HPDE6-E6E7 (cell line): ENCODE measurements at regions not wholly inside any gene's neighbourhood (a gene's known extent, or its start where the extent isn't known, plus 50 kb on each side); places are given as distances from the start of the nearest gene placed in this dataset.
A peak's percentile ranks its signal among the peaks of the same experiment; 100 is the strongest.
"Not testable (repeated sequence)": the region's sequence is repeated elsewhere in the genome, so short reads cannot be mapped to it uniquely, and the experiment has no call there.

Experiments used
- DNase-seq: peaks from one replicate; pipeline ENCODE4 v3.0.0; 2011; ENCODE audit warnings: missing footprints; ENCODE audit errors: extremely low spot score

DNA sequence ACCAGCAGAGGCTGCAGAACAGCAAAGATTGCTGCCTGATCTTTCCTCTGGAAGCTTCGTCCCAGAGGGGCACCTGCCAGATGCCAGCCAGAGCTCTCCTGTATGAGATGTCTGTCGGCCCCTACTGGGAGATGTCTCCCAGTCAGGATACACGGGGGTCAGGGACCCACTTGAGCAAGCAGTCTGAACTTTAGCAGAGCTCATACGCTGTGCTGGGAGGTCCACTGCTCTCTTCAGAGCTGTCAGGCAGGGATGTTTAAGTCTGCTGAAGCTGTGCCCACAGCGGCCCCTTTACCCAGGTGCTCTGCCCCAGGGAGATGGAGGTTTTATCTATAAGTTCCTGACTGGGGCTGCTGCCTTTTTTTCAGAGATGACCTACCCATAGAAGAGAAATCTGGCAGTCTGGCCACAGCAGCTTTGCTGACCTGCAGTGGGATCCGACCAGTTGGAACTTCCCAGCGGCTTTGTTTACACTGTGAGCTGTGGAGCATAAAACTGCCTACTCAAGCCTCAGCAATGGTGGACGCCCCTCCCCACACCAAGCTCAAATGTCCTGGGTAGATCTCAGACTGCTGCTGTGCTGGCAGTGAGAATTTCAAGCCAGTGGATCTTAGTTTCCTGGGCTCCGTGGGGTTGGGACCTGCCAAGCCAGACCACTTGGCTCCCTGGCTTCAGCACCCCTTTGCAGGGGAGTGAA lies 613.9 kb downstream of the HTR1B start:
- not testable (repeated sequence) for DNase-seq

DNA sequence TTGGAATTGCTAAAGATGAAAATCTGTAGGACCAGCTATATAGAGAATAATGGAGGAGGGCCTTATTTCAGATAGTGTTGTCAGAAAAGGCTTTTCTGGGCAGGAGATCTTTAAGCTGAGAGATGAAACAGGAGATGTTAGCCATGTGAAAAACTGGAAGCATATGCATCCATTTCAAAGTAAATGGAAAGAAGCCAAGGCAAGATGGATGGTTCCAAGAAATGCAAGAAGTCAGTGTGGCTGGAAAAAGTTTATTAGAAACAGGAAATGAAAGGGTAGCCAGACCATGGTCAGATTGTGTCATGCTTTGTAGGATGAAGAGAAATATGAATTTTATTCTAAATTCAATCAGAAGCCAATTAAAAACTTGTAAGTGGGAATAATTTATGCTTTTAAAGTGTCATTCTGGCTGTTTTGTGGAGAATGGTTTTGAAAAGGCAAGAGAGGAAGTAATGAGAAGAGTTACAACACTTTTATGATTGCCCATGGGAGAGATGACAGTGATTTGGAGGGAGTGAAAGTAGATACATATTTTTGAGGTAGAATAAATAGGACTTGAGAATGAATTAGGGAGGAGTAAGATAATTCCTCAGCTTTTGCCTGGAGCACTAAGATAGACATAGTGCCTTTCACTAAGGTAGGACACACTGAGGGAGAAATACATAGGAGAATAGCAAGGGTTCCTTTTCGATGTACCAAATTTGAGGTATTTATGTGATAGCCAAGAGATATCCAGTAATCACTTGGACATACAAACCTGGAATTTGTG lies 620.1 kb downstream of the HTR1B start:
- no peak for DNase-seq

DNA sequence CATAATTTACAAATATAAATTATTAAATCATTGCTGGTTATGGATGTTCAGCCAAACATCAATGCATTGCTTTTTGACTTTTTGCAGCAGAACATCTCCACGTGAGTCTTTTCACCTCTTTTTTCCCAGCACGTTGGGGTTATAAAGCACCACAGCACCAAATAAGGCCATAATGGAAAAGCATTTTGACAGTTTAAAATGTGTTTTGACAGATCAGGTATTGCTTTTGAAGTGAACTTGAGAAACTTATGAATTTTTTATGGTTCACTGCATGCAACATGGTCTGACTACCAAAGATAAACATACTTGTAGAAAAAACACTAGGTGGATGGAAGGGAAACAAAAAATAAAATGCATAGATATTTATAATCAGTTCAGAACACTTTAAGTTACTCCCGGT lies 622.4 kb downstream of the HTR1B start:
- no peak for DNase-seq

DNA sequence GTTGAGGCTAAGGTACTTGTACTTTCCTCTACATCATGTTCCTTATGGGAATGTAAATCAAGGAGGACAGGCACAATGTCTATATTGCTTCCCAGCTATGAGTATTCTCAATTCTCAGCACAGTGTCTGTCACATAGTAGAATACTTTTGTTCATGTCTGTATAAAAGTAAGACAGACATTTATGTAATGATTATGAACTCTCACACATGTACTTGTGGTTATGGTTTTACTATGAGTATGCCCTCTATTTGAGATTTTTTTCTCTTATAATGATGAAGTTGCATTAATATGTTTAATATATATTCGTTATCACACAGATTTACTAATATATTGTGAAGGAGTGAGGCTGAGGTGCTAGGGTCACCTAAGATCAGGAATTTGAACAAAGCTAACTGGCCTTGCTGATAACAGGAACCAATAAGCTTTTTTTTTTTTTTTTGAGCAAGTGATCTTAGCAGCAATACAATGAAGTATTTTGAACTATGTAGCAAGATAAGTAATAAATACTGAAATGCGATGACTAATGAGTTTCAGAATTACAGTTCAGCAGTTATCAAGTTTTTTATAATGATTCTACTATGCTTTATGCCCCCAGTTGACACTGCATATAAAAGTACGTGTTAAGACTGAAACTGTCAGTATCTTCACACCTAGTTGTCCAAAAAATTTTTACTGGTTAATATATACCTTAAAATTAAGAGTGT lies 623.1 kb downstream of the HTR1B start:
- no peak for DNase-seq

DNA sequence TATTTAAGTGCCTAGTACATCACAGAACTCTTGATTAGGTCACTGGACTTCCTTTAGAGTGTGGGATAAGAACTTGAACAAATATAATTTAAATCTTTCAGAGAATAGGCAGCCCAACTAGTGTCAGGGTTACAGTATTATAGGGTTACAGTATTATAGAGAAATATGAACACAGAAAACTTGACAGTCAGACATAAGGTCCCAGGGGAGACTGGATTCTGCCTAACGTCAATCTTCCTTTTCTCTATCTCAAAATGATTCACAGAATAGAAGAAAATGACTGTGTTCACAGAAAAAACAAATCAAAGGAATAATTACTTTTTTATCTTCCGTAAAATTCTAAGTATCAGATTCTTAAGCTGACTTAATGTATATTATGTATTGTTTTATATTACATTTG lies 623.8 kb downstream of the HTR1B start:
- DNase-seq, result no peak

DNA sequence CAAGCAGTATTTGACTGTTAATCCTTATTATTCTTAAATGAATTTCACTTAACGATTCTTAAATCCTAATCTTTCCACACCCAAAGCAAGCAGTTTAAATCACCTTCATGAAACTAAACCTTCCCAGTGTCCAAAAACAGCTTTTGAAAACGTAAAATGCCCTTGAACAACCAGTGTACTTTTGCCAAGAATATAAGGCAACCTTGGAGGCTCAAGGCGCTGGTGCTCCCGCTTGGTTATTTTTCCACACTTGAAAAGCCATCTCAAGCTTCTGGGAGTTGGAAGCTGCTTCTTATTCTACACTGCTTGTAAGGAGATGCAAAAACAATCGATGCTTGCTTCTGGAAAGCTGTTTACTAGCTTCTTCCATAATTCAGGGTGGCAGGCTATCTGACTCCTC lies 625.7 kb downstream of the HTR1B start:
- DNase-seq, result no peak

DNA sequence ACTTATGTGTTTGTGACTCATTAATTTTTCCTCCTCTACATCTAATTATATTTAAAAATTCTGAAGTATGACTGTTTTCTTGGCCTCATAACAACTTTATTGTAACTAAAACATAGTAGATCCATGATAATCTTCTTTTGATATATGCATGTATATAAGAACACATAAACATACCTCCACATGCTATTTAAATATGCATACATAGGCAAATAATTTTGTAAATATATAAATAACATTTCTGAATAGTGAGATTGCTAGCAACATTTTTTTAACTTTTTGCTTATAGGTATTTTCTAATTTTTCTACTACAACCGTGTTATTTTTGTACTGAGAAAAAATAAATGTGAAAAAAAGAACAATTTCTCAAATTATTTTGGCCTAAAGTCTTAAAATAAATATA lies 627.6 kb downstream of the HTR1B start:
- no peak for DNase-seq

DNA sequence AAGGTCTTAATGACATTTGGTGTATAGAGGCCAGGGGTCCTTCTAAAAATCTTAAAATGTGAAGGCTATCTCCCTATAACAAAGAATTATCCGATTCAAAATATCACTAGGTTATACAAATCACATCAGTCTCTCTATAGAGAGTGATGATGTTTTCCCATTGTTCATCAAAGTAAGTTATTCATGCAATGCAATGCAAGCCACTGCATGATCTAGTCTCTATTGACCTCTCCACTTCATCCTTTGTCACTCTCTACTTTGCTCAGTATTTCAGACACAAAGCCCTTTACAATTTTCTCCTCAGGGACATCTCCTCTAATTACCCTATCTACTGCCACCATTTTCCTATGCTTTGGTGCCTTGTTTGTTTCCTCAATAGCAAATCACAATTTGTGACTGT lies 628.0 kb downstream of the HTR1B start:
- no peak for DNase-seq

DNA sequence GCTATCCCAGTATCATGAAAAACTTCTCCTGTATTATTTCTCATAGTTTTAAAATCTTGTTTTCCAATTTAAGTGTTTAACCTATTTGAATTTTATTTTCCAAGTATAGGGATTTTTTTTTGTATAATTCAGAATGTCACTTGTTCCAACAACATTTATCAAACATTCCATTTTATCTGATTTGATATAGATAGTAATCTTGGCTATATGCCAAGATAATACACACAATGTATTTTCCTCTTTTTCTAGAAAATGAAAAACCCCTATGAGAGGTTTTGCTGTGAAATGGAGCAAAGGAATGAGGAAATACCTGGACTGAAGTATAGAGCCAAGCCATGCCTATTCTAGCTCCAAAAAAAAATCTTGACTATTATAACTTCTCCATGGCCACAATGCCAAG lies 628.9 kb downstream of the HTR1B start:
- no peak for DNase-seq

DNA sequence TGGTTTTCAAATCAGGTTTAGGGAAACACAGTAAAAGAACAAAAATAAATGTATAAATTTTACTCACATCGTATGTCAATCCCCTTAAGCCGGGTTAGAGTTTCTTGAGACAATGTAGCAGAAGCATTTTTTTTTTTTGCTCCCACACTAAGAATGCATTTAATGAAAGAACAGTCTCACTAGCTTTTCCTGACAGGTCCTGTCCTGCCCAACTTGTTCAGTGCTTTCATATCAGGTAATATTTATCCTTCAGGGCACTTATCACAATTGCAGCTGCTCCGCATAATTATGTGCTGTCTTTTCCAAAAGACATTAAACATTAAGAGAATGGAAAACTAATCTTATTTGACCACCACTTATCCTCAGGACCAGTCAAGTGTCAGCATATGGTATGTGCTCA lies 632.0 kb downstream of the HTR1B start:
- DNase-seq, result peak; percentile 14

DNA sequence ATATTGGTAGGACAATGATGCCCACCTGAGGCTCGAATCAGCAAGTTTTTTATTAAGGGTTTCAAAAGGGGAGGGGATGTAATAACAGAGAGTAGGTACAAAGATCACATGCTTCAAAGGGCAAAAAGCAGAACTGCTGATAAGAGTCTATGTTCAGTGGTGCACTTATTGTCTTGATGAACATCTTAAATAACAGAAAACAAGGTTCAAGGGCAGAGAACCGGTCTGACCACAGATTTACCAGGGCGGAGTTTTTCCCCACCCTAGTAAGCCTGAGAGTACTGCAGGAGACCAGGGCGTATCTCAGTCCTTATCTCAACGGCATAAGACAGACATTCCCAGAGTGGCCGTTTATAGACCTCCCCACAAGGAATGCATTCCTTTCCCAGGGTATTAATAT lies 639.7 kb downstream of the HTR1B start:
- not testable (repeated sequence) for DNase-seq

DNA sequence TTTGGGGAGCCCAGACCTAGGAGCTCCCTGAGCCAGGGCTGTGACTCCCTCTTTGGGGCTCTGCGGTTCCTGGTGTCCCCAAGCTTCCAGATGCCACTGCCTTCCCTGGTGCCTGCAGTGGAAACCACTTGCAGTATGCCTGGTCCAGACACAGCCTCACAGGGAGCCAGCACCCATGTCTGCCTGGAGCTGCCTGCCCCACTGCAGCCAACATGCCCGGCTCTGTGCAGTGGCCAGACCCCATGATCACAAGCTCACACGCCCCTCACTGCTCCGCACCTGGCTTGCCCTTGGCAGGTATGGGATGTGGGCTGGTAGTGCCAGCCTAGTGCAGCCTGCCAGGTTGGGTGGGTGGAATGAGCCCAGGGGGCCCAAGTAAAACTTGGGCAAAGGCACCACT lies 644.8 kb downstream of the HTR1B start:
- no peak for DNase-seq

DNA sequence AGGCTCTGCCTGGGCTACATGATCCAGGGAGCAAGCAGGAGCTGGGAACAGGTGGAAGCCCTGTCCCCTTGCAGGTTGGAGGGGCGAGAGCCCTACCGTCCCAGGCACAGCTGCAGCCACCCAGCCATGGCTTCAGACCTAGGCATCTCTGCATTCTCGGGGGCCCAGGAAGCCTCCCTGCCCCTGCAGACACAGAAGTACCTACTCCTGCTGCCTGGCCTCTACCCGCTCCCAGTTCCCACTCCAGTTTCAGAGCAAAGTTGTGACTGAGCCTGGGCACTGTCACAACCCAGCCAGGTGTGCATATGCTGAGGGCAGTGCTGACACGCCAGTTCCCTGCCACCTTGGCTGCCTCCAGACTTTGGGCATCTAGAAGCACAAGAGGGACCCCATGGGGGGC lies 645.9 kb downstream of the HTR1B start:
- DNase-seq, result no peak

DNA sequence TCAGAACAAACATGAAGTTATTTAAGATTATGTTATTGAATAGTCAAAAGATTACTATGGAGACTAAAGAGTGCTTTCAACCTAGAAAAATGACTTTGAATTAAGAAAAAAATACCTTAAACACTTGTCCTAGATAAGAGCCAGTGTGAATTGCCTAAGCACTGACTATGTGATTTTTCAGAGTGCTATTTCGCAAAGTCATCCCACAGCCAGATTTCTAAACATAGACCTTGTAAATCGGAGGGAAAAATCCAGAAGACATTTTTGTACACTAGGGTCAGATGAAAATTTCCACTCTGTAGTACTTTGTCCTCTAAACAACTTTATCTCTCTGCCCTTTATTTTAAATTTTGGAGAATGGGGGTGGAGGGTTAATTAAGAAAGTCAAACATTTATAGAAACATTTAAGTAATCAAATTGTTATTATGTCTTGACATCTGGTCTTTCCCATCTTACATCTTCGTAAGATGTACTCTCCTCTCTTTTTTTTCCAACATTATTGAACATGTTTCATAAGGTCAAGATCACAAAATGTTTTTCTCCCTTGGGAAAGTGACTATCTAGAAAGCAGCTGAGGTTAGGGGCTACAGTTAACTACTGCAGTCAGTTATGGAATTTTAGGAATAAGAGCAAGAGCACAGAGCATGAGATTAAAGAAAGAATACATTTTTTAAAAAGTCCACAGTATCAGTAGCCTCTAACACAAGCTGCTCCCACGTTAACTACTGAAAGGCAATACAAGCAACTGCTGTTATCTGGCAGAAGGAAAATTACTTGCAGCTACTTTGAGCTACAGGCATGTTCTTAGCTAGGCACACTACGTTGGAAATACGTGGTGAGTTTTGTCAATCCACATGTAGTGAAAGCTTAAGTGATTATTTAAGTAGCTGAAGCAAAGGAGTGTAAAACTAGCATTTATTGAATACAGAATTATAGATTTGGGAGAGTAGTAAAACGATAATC lies 648.5 kb downstream of the HTR1B start:
- no peak for DNase-seq

DNA sequence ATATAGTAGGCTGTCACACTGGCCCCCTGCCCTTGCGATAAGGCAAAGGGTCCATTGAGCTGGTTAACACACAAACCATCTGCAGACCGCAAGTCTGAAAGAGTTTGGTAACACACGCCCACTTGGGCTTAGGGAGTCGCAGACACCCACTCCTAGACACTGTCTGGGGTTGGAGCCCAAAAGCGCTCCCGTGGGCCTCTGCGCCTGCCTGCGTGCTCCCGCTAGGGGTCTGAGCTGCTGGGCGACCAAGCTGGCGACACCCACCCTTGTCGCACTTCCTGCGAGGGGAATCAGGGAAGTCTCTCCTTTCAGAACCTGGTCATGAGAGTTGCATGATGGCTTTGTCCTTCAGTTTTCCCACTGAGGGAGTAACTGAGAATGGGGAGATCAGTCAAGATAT lies 653.0 kb downstream of the HTR1B start:
- DNase-seq, result no peak

DNA sequence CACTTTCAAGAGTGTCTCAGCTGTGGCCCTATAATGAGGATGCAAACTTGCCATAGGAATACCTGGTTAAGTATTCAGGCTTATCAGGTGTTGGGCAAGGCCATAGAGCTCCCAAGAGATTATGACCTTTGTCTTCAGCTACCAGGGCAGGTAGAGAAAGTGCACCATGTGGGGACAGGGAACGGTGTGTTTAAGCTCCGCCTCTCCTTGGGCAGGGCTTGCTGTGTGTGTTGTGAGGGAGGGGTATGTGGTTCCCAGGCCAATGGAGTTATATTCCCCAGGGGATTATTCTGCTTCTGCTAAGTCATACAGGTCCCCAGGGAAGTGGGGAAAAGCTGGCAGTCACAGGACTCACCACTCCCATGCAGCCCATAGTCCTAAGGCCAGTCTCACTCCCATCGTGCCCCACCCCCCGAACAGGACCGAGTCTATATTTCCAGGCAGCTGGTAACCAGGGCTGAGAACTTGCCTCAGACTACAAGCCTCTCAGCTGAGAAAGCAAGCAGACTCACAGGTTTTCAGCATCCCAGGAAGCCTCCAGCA lies 660.2 kb downstream of the HTR1B start:
- DNase-seq, result no peak

DNA sequence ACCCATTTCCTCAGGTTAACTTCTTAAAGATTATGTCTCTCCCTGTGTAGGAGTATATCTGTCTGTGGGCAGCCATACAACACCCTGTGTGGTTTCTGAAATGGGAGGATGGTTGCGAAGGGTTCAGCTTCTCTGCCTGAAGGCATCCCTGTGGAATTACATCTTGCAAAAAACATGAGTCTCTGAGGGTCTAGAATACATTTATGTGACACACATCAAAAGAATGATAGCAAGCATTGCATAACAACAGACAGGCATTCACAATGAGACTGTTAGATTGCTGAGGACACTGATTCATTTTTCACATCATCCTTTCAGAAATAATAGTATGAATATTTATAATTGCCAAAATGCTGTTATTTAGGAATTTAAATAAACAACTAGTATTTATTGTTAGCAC lies 670.9 kb downstream of the HTR1B start:
- DNase-seq, result no peak

DNA sequence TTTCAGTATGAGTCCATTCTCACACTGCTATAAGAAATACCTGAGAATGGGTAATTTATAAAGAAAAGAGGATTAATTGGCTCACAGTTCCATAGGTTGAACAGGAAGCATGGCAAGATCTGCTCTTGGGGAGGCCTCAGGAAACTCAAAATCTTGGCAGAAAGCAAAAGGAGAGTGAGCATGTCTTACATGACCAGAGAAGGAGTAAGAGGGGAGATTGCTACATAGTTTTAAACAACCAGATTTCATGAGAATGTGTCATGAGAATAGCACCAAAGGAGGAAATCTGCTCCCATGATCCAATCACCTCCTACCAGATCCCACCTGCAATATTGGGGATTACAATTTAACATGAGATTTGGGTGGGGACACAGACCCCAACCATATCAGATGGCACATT lies 672.4 kb downstream of the HTR1B start:
- no peak for DNase-seq

DNA sequence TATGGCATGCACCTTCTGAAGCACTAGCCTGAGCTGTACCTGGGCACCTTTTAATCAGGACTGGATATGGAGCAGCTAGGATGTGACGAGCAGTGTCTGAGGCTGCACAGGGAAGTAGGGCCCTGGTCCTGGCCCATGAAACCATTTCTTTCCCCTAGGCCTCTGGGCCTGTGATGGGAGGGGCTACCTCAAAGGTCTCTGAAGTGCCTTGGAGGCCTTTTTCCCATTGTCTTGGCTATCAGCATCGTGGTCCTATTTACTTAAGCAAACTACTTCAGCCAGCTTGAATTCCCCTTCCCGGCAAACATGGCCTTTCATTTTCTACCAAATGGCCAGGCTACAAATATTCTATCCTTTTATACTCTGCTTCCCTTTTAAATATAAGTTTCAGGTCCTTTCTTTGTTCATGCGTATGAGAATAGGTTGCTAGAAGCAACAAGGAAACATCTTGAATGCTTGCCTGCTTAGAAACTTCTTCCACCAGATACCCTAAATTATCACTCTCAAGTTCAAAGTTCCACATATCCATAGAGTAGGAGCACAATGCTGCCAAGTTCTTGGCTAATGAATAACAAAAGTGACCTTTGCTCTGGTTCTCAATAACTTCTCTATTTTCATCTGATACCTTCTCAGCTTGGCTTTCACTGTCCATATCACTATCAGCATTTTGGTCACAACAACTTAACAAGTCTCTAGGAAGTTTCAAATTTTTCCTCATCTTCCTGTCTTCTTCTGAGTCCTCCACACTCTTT lies 673.1 kb downstream of the HTR1B start:
- no peak for DNase-seq

DNA sequence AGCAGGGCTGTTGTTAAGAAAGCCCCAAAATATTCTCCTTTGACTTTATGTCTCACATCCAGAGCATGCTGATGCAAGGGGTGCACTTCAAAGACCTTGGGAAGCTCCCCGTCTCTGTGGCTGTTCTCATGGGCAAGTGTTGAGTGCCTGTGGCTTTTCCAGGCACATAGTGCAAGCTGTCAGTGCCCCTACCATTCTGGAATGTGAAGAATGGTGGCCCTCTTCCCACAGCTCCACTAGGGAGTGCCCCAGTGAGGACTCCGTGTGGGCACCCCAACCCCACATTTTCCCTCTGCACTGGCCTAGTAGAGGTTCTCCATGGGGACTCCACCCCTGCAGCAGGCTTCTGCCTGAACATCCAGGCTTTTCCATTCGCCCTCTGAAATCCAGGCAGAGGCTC lies 673.7 kb downstream of the HTR1B start:
- no peak for DNase-seq

DNA sequence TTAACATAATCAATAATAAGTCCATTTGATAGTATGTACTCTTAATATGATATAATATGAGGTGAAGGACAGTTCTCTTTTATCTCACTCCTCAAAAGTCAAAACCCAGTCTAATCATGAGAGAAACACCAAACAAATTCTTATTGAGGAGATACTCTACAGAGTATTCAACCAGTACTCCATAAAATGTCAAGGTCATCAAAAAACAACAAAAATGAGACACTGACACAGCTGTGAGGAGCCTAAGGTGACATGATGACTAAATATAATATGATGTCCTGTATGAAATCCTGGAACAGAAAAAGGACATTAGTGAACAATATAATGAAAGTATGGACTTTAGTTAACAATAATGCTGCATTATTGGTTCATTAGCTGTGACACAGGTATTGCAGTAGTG lies 675.1 kb downstream of the HTR1B start:
- DNase-seq, result no peak
